ENCODE measurements at regions not wholly inside any gene's neighbourhood (a gene's known extent, or its start where the extent isn't known, plus 50 kb on each side); places are given as distances from the start of the nearest gene placed in this dataset.
"Not testable (repeated sequence)": the region's sequence is repeated elsewhere in the genome, so short reads cannot be mapped to it uniquely, and the experiment has no call there.

DNA sequence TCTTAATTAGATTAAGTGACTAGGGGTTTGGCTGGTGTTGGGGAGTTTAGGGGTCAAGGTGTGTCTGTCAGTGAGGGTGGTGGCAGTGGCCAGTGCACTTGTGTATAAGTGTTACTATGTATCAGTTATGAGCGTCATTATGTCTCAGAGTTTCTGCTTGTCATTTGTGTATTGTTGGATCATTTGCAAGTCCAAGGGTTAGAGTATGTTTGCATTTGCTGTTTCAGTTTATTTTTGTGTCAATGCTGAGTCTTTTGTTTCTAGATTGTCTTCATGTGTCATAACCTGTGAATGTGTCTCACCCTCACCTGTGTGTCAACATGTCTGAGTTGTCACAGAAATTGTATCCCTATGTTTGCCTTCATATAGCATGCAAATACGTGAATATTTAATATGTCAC lies 97.5 kb upstream of the PAX2 start:
- Histone ChIP-seq H3K4me1 (no peaks in the 10 kb centered on the region), H3K9me3 (no peaks in the 10 kb centered on the region), H3K27me3 (peaks cover 0 to 68% of the 10 kb centered on the region in 2 donors), H3K27ac (no peak overlapping the region), H3K36me3 (no peaks in the 10 kb centered on the region), H3K4me3 (no peak overlapping the region)
- 83 to 95% methylated on average over 2 of the region's 2 CpGs for WGBS, 2 donors
- TF ChIP-seq, protein P1, sequence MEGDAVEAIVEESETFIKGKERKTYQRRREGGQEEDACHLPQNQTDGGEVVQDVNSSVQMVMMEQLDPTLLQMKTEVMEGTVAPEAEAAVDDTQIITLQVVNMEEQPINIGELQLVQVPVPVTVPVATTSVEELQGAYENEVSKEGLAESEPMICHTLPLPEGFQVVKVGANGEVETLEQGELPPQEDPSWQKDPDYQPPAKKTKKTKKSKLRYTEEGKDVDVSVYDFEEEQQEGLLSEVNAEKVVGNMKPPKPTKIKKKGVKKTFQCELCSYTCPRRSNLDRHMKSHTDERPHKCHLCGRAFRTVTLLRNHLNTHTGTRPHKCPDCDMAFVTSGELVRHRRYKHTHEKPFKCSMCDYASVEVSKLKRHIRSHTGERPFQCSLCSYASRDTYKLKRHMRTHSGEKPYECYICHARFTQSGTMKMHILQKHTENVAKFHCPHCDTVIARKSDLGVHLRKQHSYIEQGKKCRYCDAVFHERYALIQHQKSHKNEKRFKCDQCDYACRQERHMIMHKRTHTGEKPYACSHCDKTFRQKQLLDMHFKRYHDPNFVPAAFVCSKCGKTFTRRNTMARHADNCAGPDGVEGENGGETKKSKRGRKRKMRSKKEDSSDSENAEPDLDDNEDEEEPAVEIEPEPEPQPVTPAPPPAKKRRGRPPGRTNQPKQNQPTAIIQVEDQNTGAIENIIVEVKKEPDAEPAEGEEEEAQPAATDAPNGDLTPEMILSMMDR (IDR thresholded peaks at IDR 0.05), result no peak
- no peak for TF ChIP-seq POLR2A (IDR thresholded peaks at IDR 0.05)
- TF ChIP-seq EP300 (IDR thresholded peaks at IDR 0.05), result no peak
- DNase-seq (ENCODE audit: low spot score in 2 of 2), result no peak

DNA sequence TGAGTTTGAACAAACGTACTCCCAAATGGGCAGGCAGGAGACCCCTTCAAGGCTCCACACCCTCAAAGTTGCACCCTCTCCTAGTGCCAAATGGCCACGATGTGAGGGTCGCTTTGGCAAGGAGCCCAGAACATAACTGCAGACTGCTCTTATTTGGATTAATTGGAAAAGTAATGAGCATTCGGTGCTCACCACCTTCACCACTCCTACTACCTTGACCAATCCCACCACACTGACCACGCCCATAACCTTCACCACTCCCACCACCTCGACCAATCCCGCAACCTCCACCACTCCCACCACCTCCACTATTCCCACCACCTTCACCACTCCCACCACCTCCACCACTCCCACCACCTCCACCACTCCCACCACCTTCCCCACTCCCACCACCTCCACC lies 94.7 kb upstream of the PAX2 start:
- Histone ChIP-seq H3K4me1 (peaks cover 0 to 24% (median 4%) of the 10 kb centered on the region in 4 donors), H3K9me3 (no peaks in the 10 kb centered on the region), H3K27ac (no peak overlapping the region), H3K36me3 (no peaks in the 10 kb centered on the region), H3K27me3 (peaks cover 7 to 80% of the 10 kb centered on the region in 2 donors), H3K4me3 (no peak overlapping the region)
- WGBS, 2 donors, result 86 to 88% methylated on average over 7 of the region's 7 CpGs
- DNase-seq (ENCODE audit: low spot score in 2 of 2), result no peak
- TF ChIP-seq EP300 (IDR thresholded peaks at IDR 0.05), result no peak
- TF ChIP-seq, protein P1 (IDR thresholded peaks at IDR 0.05), result no peak
- TF ChIP-seq POLR2A (IDR thresholded peaks at IDR 0.05), result no peak

DNA sequence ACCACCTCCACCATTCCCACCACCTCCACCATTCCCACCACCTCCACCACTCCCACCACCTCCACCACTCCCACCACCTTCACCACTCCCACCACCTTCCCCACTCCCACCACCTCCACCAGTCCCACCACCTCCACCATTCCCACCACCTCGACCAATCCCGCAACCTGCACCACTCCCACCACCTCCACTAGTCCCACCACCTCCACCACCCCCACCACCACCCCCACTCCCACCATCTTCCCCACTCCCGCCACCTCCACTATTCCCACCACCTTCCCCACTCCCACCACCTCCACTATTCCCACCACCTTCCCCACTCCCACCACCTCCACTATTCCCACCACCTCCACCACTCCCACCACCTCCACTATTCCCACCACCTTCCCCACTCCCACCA lies 94.3 kb upstream of the PAX2 start:
- H3K36me3 ChIP-seq; H3K9me3 ChIP-seq; H3K4me3 ChIP-seq; DNase-seq (ENCODE audit: low spot score in 2 of 2); H3K27ac ChIP-seq: not testable (repeated sequence)
- Histone ChIP-seq H3K4me1 (peaks cover 0 to 29% (median 5%) of the 10 kb centered on the region in 4 donors), H3K27me3 (peaks cover 8 to 80% of the 10 kb centered on the region in 2 donors)
- WGBS, 2 donors, result 90 to 93% methylated on average over 3 of the region's 3 CpGs

DNA sequence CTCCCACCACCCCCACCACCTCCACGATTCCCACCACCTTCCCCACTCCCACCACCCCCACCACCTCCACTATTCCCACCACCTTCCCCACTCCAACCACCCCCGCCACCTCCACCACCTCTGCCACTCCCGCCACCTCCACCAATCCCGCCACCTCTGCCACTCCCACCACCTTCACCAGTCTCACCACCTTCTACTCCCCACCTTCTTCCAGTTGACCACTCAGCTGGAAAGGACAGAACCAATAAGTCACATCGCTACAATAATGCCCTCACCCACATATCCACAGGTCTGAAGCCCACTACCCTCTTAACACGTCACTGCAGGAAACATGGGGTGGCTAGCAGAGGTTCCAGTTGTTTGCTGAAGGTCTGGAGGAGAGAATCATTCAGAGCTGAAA lies 93.5 kb upstream of the PAX2 start:
- no peak overlapping the region for H3K4me3 ChIP-seq

DNA sequence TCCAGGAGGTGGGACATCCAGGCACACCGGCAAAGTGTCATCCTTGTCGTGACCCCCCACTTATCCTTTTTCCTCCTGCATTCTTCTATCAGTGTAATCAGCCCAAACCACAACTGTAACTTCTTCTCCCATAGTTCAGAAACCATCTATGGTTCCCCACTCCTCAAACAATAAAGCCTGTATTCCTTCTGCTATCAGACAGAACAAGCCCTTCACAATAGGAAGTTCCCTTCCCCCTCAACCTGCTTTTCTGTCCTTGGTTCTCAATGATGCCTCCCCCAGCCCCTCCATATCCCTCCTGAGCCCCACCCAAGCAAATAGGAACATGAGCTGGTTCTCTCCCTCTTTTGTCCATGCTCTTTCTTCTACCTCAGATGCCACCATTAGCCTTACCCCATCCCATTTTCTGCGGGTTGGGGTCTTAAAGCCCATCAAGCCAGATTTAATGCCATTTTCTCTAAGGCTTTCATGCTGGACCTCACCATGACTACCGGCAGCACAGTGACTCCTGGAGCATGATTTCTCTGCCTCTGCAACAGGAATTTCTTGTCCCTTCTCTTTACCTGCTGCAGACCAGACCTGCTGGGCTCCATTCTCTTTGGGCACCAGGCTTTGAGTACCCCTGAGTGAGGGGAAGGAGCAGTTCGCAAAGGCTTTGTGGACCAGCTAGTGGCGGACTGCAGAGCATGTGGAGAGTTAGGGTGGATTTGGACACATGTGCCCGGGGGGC lies 92.8 kb upstream of the PAX2 start:
- Histone ChIP-seq H3K4me1 (peaks cover 0 to 37% (median 6%) of the 10 kb centered on the region in 4 donors), H3K27me3 (peaks cover 13 to 83% of the 10 kb centered on the region in 2 donors)

More for the DNA sequence above, 93.5 kb upstream of the PAX2 start:
- TF ChIP-seq, protein P1 (IDR thresholded peaks at IDR 0.05), result no peak
- TF ChIP-seq POLR2A (IDR thresholded peaks at IDR 0.05), result no peak
- no peak for TF ChIP-seq EP300 (IDR thresholded peaks at IDR 0.05)
- 91 to 96% methylated on average over 5 of the region's 6 CpGs for WGBS, 2 donors
- DNase-seq (ENCODE audit: low spot score in 2 of 2), result no peak
- H3K9me3 ChIP-seq, result no peaks in the 10 kb centered on the region
- no peaks in the 10 kb centered on the region for H3K36me3 ChIP-seq
- H3K4me1 ChIP-seq, result peaks cover 0 to 36% (median 6%) of the 10 kb centered on the region in 4 donors
- H3K27me3 ChIP-seq, result peaks cover 11 to 83% of the 10 kb centered on the region in 2 donors
- H3K27ac ChIP-seq, result no peak overlapping the region

More for the DNA sequence above, 92.8 kb upstream of the PAX2 start:
- WGBS, 2 donors, result 64 to 71% methylated on average over 7 of the region's 7 CpGs
- no peak for DNase-seq (ENCODE audit: low spot score in 2 of 2)
- H3K27ac ChIP-seq, result no peak overlapping the region
- H3K4me3 ChIP-seq, result no peak overlapping the region
- TF ChIP-seq EP300 (IDR thresholded peaks at IDR 0.05) (no peak), POLR2A (IDR thresholded peaks at IDR 0.05) (no peak)
- TF ChIP-seq, protein P1 (IDR thresholded peaks at IDR 0.05), result no peak
- H3K36me3 ChIP-seq, result no peaks in the 10 kb centered on the region
- no peaks in the 10 kb centered on the region for H3K9me3 ChIP-seq

Data from tibial nerve (tissue), 4 donors.